ENCODE measurements at regions not wholly inside any gene's neighbourhood (a gene's known extent, or its start where the extent isn't known, plus 50 kb on each side); places are given as distances from the start of the nearest gene placed in this dataset.

DNA sequence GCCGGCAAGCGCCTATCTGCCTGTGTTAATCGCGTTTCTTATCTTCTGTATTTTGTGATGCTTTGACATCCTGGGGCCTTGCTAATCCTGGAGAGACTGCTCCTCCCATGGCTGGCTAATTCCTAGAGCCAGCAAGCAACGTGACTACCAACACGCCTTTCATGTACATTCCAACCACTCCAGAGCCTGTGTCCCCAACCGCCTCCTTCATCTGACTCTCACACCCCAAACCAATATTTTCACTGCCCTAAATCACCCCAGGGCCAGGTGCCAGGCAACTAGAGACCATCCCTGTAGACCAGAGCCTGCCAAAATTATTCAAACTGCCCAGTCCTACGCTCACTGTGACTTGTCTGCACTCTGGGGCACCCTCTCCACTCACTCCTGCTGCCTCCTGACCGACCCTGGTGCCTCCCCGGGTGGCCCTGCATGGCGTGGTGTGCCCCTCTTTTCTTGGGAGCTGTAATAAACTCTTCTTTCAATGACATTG lies 50.5 kb upstream of the COL5A1 start:
- TF ChIP-seq, protein P1, sequence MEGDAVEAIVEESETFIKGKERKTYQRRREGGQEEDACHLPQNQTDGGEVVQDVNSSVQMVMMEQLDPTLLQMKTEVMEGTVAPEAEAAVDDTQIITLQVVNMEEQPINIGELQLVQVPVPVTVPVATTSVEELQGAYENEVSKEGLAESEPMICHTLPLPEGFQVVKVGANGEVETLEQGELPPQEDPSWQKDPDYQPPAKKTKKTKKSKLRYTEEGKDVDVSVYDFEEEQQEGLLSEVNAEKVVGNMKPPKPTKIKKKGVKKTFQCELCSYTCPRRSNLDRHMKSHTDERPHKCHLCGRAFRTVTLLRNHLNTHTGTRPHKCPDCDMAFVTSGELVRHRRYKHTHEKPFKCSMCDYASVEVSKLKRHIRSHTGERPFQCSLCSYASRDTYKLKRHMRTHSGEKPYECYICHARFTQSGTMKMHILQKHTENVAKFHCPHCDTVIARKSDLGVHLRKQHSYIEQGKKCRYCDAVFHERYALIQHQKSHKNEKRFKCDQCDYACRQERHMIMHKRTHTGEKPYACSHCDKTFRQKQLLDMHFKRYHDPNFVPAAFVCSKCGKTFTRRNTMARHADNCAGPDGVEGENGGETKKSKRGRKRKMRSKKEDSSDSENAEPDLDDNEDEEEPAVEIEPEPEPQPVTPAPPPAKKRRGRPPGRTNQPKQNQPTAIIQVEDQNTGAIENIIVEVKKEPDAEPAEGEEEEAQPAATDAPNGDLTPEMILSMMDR (IDR thresholded peaks at IDR 0.05; ENCODE audit: low read depth, low read length) = no peak
- no peak for DNase-seq
- Histone ChIP-seq H3K4me3 (ENCODE audit: low read depth, low read length) (no peak overlapping the region), H3K27me3 (no peaks in the 10 kb centered on the region), H3K36me3 (no peaks in the 10 kb centered on the region), H3K9me3 (no peaks in the 10 kb centered on the region), H3K4me1 (no peaks in the 10 kb centered on the region)

DNA sequence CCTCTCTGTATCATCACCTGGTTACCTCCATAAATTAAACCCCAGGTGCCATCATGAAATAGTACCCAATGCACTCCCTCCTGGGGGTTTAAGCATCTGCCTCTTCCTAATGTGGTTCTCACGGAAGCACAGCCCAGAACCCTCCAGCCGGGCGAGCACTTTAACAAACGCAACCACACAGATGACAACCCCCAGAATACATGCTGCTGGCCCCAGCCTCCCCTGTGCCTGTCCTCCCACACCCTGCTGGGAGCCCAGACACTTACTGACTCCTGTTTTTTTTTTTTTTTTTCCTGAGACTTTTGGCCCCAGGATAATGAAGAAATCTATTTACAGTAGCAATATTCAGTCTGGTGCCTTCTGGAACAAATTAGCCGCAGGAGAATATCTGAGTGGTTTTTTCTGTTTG lies 50.0 kb upstream of the COL5A1 start:
- Histone ChIP-seq H3K9me3 (no peaks in the 10 kb centered on the region), H3K4me1 (no peaks in the 10 kb centered on the region), H3K27me3 (no peaks in the 10 kb centered on the region), H3K4me3 (ENCODE audit: low read depth, low read length) (no peak overlapping the region), H3K36me3 (no peaks in the 10 kb centered on the region)
- DNase-seq = no peak
- TF ChIP-seq, protein P1 (IDR thresholded peaks at IDR 0.05; ENCODE audit: low read depth, low read length) = no peak
